Esophagus (tissue), 2 donors: ENCODE measurements at regions not wholly inside any gene's neighbourhood (a gene's known extent, or its start where the extent isn't known, plus 50 kb on each side); places are given as distances from the start of the nearest gene placed in this dataset.

Source experiments
- H3K27ac ChIP-seq, 2 donors: one replicate each; pipeline ENCODE4 v1.5.1; 2013; ENCODE audit warnings: low read depth in 2 of 2, mild to moderate bottlenecking in 2 of 2, inconsistent platforms in 1 of 2, low read length in 1 of 2, moderate library complexity in 1 of 2
- H3K27me3 ChIP-seq, 2 donors: one replicate each; pipeline ENCODE4 v1.6.1; 2013; ENCODE audit warnings: low read length in 2 of 2, control low read depth in 1 of 2, mild to moderate bottlenecking in 1 of 2; ENCODE audit not compliant: insufficient read depth in 2 of 2, control insufficient read depth in 1 of 2
- H3K36me3 ChIP-seq, 2 donors: one replicate each; pipeline ENCODE4 v1.6.1; 2013; ENCODE audit warnings: low read length in 1 of 2; ENCODE audit not compliant: control insufficient read depth in 2 of 2, insufficient read depth in 2 of 2
- H3K4me1 ChIP-seq, 2 donors: one replicate each; pipeline ENCODE4 v1.6.1; 2013; ENCODE audit warnings: low read length in 1 of 2; ENCODE audit not compliant: control insufficient read depth in 2 of 2, insufficient read depth in 2 of 2
- H3K4me3 ChIP-seq, 2 donors: one replicate each; pipeline ENCODE4 v1.5.1; 2013; ENCODE audit warnings: low read length in 2 of 2, mild to moderate bottlenecking in 2 of 2, low read depth in 1 of 2, moderate library complexity in 1 of 2
- H3K9me3 ChIP-seq, 2 donors: one replicate each; pipeline ENCODE4 v1.6.1; 2013; ENCODE audit warnings: mild to moderate bottlenecking in 2 of 2, low read depth in 1 of 2, low read length in 1 of 2, moderate library complexity in 1 of 2; ENCODE audit not compliant: control insufficient read depth in 2 of 2, insufficient read depth in 1 of 2
- WGBS, 2 donors: extraction: QIAGEN DNeasy Blood & Tissue Kit; methylation state at CpG; one replicate each; pipeline ENCODE4 v1.1.7; 2013; 5-methylcytosine and 5-hydroxymethylcytosine counted together
- donor health status: healthy with polysubstance abuse.
- donor health status: Bipolar disorder and iron deficiency.

DNA sequence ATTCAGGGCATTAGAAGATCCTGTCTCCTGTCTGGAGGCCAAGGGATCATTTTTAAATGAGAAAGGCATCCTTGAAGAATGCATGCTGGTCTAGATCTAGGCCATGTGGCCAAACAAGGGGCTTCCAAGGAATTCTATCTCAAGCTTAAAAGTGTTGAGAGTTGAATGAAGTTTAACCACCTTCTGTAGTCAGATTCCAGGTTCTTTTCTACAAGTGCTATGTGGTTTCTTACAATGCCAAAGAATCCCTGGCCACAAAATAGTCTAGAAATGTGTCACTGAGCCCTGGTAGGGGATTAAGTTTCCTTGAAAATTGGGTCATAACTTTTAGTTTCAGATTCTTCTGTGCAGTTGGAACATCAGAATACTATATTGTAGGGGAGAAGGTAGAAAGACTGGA lies 640.7 kb upstream of the ACVR2A start:
- H3K27me3 ChIP-seq: no peaks in the 10 kb centered on the region
- no peaks in the 10 kb centered on the region for H3K36me3 ChIP-seq
- no peak overlapping the region for H3K4me3 ChIP-seq
- H3K27ac ChIP-seq: no peak overlapping the region
- no peaks in the 10 kb centered on the region for H3K4me1 ChIP-seq
- peaks cover 0 to 5% of the 10 kb centered on the region in 2 donors for H3K9me3 ChIP-seq

DNA sequence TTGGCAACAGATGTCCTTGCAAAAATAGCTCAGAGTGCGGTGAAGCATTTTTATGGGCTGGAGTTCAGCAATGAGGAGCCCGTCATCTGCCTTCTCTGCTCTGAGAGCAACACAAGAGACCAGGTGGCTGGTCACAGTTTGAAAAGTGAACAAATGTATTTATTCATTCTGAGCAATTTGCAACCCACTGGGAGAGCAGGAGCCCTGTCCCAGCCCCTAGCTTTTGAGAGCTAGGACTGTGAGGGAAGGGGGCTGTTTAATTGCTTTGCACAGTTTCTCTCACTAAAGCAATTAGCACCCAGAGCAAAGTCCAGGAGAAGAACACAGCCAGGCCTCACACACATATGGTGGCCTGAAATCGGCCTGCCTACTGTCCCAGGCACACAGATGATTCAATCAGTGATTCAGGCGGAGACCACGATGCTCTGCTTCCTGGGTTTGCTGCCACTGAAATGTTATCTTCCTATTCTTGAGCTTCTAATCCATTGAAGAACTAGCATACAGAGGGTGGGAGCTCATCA lies 646.1 kb upstream of the ACVR2A start:
- Histone ChIP-seq H3K4me3 (no peak overlapping the region), H3K4me1 (no peaks in the 10 kb centered on the region), H3K36me3 (no peaks in the 10 kb centered on the region), H3K9me3 (no peaks in the 10 kb centered on the region), H3K27me3 (no peaks in the 10 kb centered on the region), H3K27ac (no peak overlapping the region)
- 78 to 79% methylated on average over 5 of the region's 5 CpGs for WGBS, 2 donors

DNA sequence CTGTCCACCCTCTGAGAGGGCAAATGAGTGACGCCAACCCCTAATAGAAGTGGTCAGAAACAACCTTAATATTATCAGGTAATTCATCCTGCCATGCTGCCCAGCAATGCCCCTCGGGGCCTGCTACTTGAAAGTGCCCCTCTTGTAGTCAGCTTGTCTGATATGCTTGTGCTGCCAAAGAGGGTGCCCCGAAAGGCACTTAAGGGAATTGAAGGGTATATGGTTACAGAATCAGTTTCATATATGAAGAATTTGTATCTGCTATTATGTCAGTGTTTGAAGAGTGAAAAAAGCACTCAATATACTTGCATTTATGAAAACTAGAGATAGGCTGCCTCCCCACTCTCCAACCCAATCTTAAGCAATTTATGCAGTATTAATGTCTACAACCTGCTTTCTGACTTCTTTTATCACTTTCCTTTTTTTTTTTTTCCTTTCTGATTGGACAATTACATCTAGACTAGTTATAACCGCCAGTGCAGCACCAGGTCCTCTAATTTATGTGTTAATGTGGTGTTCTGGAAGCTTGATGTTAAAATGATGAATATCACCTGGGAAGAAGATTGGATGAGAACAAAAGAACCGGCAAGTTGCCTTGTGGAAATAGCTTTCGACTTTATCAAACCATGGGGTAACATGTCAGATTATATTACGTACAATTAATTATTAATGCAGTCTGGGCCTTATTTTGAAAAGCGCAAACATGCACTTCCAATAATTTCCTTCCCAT lies 646.9 kb upstream of the ACVR2A start:
- no peaks in the 10 kb centered on the region for H3K9me3 ChIP-seq
- no peaks in the 10 kb centered on the region for H3K27me3 ChIP-seq
- no peaks in the 10 kb centered on the region for H3K36me3 ChIP-seq
- H3K4me1 ChIP-seq: no peaks in the 10 kb centered on the region
- no peak overlapping the region for H3K27ac ChIP-seq
- H3K4me3 ChIP-seq: no peak overlapping the region
- WGBS, 2 donors: 85 to 92% methylated on average over 8 of the region's 8 CpGs

DNA sequence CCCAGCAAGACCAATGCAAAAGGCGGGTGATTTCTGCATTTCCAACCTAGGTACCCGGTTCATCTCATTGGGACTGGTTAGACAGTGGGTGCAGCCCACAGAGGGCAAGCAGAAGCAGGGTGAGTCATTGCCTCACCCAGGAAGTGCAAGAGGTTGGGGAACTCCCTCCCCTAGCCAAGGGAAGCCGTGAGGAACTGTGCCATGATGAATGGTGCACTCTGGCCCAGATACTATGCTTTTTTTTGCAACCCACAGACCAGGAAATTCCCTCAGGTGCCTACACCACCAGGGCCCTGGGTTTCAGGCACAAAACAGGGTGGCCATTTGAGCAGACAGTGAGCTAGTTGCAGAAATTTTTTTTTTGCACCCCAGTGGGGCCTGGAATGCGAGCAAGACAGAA lies 662.6 kb upstream of the ACVR2A start:
- Histone ChIP-seq H3K4me1 (no peaks in the 10 kb centered on the region), H3K36me3 (no peaks in the 10 kb centered on the region), H3K9me3 (no peaks in the 10 kb centered on the region), H3K27ac (peak overlapping the region in 1 of 2 donors; percentile 68), H3K27me3 (no peaks in the 10 kb centered on the region), H3K4me3 (no peak overlapping the region)
- WGBS, 2 donors: 54 to 58% methylated on average over 4 of the region's 4 CpGs

DNA sequence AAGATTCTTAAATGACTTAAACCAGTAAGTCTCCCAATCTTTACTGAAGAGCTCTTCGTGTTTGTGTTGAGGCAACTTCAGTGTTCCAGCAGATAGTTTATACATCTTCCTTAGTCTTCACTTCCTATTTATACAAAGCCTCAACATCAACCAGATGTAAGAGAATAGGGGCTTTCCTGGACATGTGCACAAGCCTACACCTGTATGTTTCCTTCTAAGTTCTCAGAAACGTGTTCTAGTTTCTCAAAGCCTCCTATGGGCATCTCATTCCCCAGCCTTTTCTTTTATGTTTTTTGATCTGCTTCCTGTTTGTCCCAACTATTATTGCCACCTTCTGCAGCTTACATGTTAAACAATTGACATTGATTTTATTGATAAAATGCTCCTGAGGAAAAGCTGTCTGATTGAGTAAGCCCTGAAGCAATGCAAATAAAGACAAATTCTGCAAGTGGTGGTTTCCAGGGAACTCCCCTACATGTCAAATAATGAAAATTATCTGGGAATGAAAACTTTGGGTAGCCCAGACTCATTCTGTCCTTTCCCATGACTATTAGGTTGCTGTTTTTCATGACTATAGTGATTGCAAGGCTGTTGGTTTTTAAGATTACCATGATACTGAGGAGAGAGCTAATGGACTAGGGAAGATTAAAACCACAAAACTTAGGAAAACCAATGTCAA lies 663.3 kb upstream of the ACVR2A start:
- no peak overlapping the region for H3K4me3 ChIP-seq
- no peaks in the 10 kb centered on the region for H3K9me3 ChIP-seq
- H3K36me3 ChIP-seq: no peaks in the 10 kb centered on the region
- H3K4me1 ChIP-seq: no peaks in the 10 kb centered on the region
- 50 to 57% methylated on average over 2 of the region's 2 CpGs for WGBS, 2 donors
- H3K27ac ChIP-seq: no peak overlapping the region
- no peaks in the 10 kb centered on the region for H3K27me3 ChIP-seq

DNA sequence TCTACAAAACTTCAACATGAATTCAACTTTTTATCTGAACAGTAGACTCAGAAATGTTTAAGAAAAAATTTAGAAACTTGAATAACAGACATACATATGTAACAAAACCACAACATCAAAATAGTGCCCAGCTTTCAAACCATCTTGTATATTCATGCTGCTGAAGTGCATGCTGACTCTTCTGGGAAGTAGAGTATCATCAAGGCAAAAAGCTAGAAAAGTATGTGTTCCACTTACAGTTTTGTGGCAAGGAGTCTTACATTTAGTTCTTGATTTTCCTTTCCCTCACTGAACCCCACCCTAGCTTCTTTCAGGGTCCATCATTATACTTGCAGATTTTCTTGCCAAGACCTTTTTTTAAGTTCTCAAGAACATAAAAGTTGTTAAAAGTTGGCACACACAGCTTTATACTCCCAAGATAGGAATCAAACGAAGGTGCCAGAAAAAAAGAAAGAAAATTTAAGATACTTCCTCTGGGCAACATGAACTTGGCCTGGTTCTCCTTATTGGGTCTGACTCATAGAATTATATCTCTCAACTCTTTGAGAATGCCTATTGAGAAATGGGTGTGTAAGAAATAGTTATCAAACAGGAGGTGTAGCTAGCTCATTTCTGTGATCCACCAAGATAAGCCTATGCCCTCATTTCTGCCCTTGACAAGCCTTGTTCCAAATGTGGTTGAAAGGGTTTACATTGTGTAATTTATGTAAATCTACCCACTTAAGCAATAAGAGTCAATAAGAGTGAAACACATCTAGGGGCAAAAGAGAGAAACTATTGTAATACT lies 667.6 kb upstream of the ACVR2A start:
- H3K27me3 ChIP-seq: no peaks in the 10 kb centered on the region
- H3K27ac ChIP-seq: no peak overlapping the region
- H3K9me3 ChIP-seq: no peaks in the 10 kb centered on the region
- H3K4me1 ChIP-seq: no peaks in the 10 kb centered on the region
- H3K36me3 ChIP-seq: no peaks in the 10 kb centered on the region
- H3K4me3 ChIP-seq: no peak overlapping the region
- 22 to 29% methylated on average over 1 of the region's 1 CpG for WGBS, 2 donors

DNA sequence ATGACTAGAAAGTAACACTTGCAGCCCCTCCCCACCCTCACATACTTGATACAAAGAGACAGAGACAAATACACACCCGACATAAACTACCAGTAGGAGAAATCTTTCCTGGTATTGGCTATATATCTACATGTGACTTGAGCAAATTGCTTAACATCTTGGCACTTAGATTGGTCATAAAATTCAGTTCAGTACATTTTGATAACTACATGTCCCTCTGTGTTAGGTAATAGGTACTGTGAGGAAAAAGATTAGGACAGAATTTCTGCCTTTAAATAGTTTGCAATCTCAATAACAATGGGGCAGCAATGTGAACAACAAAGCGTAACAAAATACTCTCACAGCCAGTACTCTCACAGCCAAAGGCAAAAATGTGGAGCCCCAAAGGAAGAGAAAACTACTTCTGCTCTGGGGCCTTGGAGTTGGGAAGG lies 670.0 kb upstream of the ACVR2A start:
- no peaks in the 10 kb centered on the region for H3K36me3 ChIP-seq
- no peak overlapping the region for H3K4me3 ChIP-seq
- H3K27me3 ChIP-seq: no peaks in the 10 kb centered on the region
- no peak overlapping the region for H3K27ac ChIP-seq
- no peaks in the 10 kb centered on the region for H3K9me3 ChIP-seq
- no peaks in the 10 kb centered on the region for H3K4me1 ChIP-seq
- 76 to 78% methylated on average over 2 of the region's 2 CpGs for WGBS, 2 donors

DNA sequence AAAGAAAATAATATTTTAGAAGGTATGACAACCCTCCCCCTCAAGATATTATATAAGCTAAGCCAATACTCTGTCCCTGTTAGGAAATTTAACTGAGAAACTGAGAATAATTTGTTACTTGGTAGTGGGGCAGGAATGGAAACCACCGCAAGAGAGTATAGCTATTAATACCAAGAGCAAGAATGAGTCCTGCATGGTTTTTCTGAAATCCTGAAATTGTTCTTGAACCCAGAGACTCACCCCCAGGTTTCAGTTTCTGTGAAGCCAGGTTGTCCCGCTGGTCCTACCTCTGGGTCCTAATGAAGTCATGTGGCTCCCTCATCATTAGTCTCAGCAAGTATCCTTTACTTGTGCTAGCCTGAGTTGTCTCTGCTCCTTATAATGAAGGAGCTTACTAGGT lies 671.0 kb upstream of the ACVR2A start:
- Histone ChIP-seq H3K9me3 (no peaks in the 10 kb centered on the region), H3K4me3 (no peak overlapping the region), H3K27ac (no peak overlapping the region), H3K36me3 (no peaks in the 10 kb centered on the region), H3K4me1 (no peaks in the 10 kb centered on the region), H3K27me3 (no peaks in the 10 kb centered on the region)
- WGBS, 2 donors: 83 to 89% methylated on average over 2 of the region's 2 CpGs

DNA sequence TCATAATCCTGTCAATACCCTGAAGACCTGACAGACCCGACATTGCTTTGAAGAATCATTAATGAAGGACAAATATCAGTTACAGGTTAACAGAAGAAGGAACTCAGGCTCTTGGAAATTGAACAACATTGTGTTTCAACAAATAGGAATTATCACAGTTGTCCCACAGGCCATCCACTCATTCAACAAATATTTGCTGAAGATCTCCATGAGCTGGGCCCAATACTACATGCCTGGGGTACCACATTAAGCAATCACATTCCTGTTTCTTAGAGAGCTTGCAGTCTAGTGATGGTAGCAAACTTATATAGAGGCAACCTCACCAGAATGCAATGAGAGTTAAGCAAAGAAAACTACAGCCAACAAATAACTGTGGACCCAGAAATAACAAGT lies 671.6 kb upstream of the ACVR2A start:
- Histone ChIP-seq H3K4me1 (no peaks in the 10 kb centered on the region), H3K36me3 (no peaks in the 10 kb centered on the region), H3K9me3 (no peaks in the 10 kb centered on the region), H3K4me3 (no peak overlapping the region), H3K27me3 (no peaks in the 10 kb centered on the region), H3K27ac (no peak overlapping the region)
- WGBS, 2 donors: 55 to 62% methylated on average over 1 of the region's 1 CpG
